ENCODE measurements at regions not wholly inside any gene's neighbourhood (a gene's known extent, or its start where the extent isn't known, plus 50 kb on each side); places are given as distances from the start of the nearest gene placed in this dataset.

GRCh38 chr13:87129602-87130300 is 541.4 kb upstream of the SLITRK5 start:
- no peak overlapping the region for H3K27ac Mint-ChIP-seq
- no peak for DNase-seq
- TF ChIP-seq CTCF (IDR thresholded peaks at IDR 0.05) = no peak
- peaks cover 3% of the 10 kb centered on the region for H3K27me3 Mint-ChIP-seq (ENCODE audit: low read depth, poor library complexity)
- no peaks in the 10 kb centered on the region for H3K36me3 Mint-ChIP-seq (ENCODE audit: low read depth)
- H3K4me3 Mint-ChIP-seq = no peak overlapping the region
- no peaks in the 10 kb centered on the region for H3K9me3 Mint-ChIP-seq
- no peaks in the 10 kb centered on the region for H3K4me1 Mint-ChIP-seq

- H3K4me1 Mint-ChIP-seq = no peaks in the 10 kb centered on the region
- H3K36me3 Mint-ChIP-seq (ENCODE audit: low read depth) = no peaks in the 10 kb centered on the region
- DNase-seq = no peak
- H3K27me3 Mint-ChIP-seq (ENCODE audit: low read depth, poor library complexity) = peaks cover 3% of the 10 kb centered on the region
- H3K27ac Mint-ChIP-seq = no peak overlapping the region
- no peaks in the 10 kb centered on the region for H3K9me3 Mint-ChIP-seq
- no peak for TF ChIP-seq CTCF (IDR thresholded peaks at IDR 0.05)
- no peak overlapping the region for H3K4me3 Mint-ChIP-seq
Observed at GRCh38 chr13:87130423-87130822, 540.7 kb upstream of the SLITRK5 start.

- Mint-ChIP-seq H3K4me1 (no peaks in the 10 kb centered on the region), H3K27me3 (ENCODE audit: low read depth, poor library complexity) (peaks cover 3% of the 10 kb centered on the region), H3K36me3 (ENCODE audit: low read depth) (no peaks in the 10 kb centered on the region), H3K4me3 (no peak overlapping the region), H3K9me3 (no peaks in the 10 kb centered on the region), H3K27ac (no peak overlapping the region)
- no peak for DNase-seq
- no peak for TF ChIP-seq CTCF (IDR thresholded peaks at IDR 0.05)
Observed at GRCh38 chr13:87131611-87132010, 539.6 kb upstream of the SLITRK5 start.

GRCh38 chr13:87138866-87139265 is 532.3 kb upstream of the SLITRK5 start:
- Mint-ChIP-seq H3K9me3 (peaks cover 10% of the 10 kb centered on the region), H3K4me1 (no peaks in the 10 kb centered on the region), H3K4me3 (no peak overlapping the region), H3K36me3 (ENCODE audit: low read depth) (no peaks in the 10 kb centered on the region), H3K27me3 (ENCODE audit: low read depth, poor library complexity) (no peaks in the 10 kb centered on the region), H3K27ac (no peak overlapping the region)
- no peak for TF ChIP-seq CTCF (IDR thresholded peaks at IDR 0.05)
- no peak for DNase-seq

- no peak overlapping the region for H3K4me3 Mint-ChIP-seq
- no peak overlapping the region for H3K27ac Mint-ChIP-seq
- no peaks in the 10 kb centered on the region for H3K9me3 Mint-ChIP-seq
- H3K36me3 Mint-ChIP-seq (ENCODE audit: low read depth) = no peaks in the 10 kb centered on the region
- H3K27me3 Mint-ChIP-seq (ENCODE audit: low read depth, poor library complexity) = peaks cover 4% of the 10 kb centered on the region
- no peak for TF ChIP-seq CTCF (IDR thresholded peaks at IDR 0.05)
- H3K4me1 Mint-ChIP-seq = no peaks in the 10 kb centered on the region
- no peak for DNase-seq
Observed at GRCh38 chr13:87147076-87147475, 524.1 kb upstream of the SLITRK5 start.

- Mint-ChIP-seq H3K27me3 (ENCODE audit: low read depth, poor library complexity) (no peaks in the 10 kb centered on the region), H3K36me3 (ENCODE audit: low read depth) (no peaks in the 10 kb centered on the region), H3K27ac (no peak overlapping the region), H3K4me1 (no peaks in the 10 kb centered on the region), H3K9me3 (peaks cover 11% of the 10 kb centered on the region), H3K4me3 (no peak overlapping the region)
- no peak for DNase-seq
- TF ChIP-seq CTCF (IDR thresholded peaks at IDR 0.05) = no peak
Observed at GRCh38 chr13:87153371-87153770, 517.8 kb upstream of the SLITRK5 start.
